Neural progenitor cell (in vitro differentiated cells): ENCODE measurements at regions not wholly inside any gene's neighbourhood (a gene's known extent, or its start where the extent isn't known, plus 50 kb on each side); places are given as distances from the start of the nearest gene placed in this dataset.

Experiments used
- EZH2 ChIP-seq: fragments of 200-600 bp; sonication (generic); IDR thresholded peaks from 2 replicates; pipeline ENCODE4 v1.6.1; 2017; ENCODE audit warnings: antibody characterized with exemption, mild to moderate bottlenecking, moderate library complexity
- EZH2phosphoT487 ChIP-seq: fragments of 200-600 bp; sonication (generic); IDR thresholded peaks from 2 replicates; pipeline ENCODE4 v1.6.1; 2017; ENCODE audit warnings: antibody characterized with exemption
- TF ChIP-seq, protein P1 (sequence below): fragments of 200-600 bp; sonication (generic); IDR thresholded peaks from 2 replicates; pipeline ENCODE4 v1.5.1; 2017; ENCODE audit warnings: antibody characterized with exemption, mild to moderate bottlenecking

GRCh38 chr3:8421267-8421666 lies 80.4 kb upstream of the LMCD1 start:
- TF ChIP-seq, protein P1, sequence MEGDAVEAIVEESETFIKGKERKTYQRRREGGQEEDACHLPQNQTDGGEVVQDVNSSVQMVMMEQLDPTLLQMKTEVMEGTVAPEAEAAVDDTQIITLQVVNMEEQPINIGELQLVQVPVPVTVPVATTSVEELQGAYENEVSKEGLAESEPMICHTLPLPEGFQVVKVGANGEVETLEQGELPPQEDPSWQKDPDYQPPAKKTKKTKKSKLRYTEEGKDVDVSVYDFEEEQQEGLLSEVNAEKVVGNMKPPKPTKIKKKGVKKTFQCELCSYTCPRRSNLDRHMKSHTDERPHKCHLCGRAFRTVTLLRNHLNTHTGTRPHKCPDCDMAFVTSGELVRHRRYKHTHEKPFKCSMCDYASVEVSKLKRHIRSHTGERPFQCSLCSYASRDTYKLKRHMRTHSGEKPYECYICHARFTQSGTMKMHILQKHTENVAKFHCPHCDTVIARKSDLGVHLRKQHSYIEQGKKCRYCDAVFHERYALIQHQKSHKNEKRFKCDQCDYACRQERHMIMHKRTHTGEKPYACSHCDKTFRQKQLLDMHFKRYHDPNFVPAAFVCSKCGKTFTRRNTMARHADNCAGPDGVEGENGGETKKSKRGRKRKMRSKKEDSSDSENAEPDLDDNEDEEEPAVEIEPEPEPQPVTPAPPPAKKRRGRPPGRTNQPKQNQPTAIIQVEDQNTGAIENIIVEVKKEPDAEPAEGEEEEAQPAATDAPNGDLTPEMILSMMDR, result peak; percentile 15
- no peak for TF ChIP-seq EZH2
- no peak for TF ChIP-seq EZH2phosphoT487
